DOHH2 (cell line): ENCODE measurements at regions not wholly inside any gene's neighbourhood (a gene's known extent, or its start where the extent isn't known, plus 50 kb on each side); places are given as distances from the start of the nearest gene placed in this dataset.

ENCODE experiments used
- CTCF ChIP-seq: fragments of 200-600 bp; sonication (generic); IDR thresholded peaks from one replicate; pipeline ENCODE4 v1.5.1; 2014; ENCODE audit warnings: antibody characterized with exemption, mild to moderate bottlenecking, low read depth, low read length; ENCODE audit not compliant: poor library complexity, severe bottlenecking
- EZH2phosphoT487 ChIP-seq: fragments of 200-600 bp; sonication (generic); IDR thresholded peaks from 2 replicates; pipeline ENCODE4 v1.6.1; 2017; ENCODE audit warnings: borderline replicate concordance, mild to moderate bottlenecking, antibody characterized with exemption, low read length, moderate library complexity, mixed read lengths

GRCh38 chr15:47961401-47962090, 159.2 kb upstream of the SLC24A5 start:
- TF ChIP-seq CTCF (no peak), EZH2phosphoT487 (no peak)
